ENCODE measurements at regions not wholly inside any gene's neighbourhood (a gene's known extent, or its start where the extent isn't known, plus 50 kb on each side); places are given as distances from the start of the nearest gene placed in this dataset.
"Not testable (repeated sequence)": the region's sequence is repeated elsewhere in the genome, so short reads cannot be mapped to it uniquely, and the experiment has no call there.

DNA sequence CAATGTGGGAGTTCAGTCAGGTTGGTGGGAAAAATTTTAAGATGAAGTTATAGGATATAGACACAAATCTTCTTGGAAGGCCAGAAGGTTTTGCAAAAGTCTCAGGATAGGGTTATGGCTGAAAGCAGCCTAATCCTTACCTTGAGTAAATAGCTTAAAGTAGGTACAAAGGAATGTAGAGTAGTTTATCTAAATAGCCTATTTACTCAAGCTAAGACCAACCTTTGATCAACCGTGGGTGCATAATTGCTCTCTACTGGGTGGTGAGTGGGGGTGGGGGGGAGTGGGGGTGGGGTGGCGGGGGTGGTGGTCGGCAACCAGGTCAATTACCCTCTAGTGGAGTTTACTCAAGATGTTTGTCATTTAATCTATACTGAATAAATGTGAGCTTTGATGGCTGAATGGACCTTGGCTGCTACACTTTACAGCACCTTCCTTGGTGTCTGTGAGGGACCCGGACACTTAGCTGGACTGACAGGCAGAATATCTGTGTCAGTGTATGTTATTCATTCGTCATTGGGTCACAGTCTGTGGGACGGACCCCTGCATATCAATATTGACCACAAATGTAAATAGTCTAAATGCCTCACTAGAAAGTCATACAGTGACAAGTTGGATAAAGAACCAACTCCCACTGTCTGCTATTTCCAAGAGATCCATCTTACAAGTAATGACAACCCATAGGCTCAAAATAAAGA, 545.7 kb upstream of the PABPC4L start:
- Histone ChIP-seq H3K36me3 (ENCODE audit: insufficient read depth, low read length) (no peaks in the 10 kb centered on the region), H3K9ac (ENCODE audit: low read depth, low read length) (no peak overlapping the region), H3K9me3 (ENCODE audit: control insufficient read depth, insufficient read depth, low read length) (no peaks in the 10 kb centered on the region), H3K4me1 (ENCODE audit: insufficient read depth, low read length) (no peaks in the 10 kb centered on the region)

DNA sequence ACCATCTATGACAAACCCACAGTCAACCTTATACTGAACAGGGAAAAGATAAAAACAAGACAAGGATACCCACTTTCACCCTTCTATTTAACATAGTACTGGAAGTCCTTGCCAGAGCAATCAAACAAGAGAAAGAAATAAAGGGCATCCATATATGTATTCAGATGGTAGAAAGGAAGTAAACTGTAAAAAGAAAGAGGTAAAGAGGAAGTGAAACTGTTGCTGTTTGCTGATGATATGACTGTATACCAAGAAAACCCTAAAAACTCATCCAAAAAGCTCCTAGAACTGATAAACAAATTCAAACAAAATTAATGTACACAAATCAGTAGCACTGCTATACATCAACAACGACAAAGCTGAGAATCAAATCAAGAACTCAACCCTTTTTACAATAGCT, 538.7 kb upstream of the PABPC4L start:
- no peaks in the 10 kb centered on the region for H3K36me3 ChIP-seq (ENCODE audit: insufficient read depth, low read length)
- H3K4me1 ChIP-seq (ENCODE audit: insufficient read depth, low read length), result no peaks in the 10 kb centered on the region
- no peaks in the 10 kb centered on the region for H3K9me3 ChIP-seq (ENCODE audit: control insufficient read depth, insufficient read depth, low read length)
- H3K9ac ChIP-seq (ENCODE audit: low read depth, low read length), result no peak overlapping the region

DNA sequence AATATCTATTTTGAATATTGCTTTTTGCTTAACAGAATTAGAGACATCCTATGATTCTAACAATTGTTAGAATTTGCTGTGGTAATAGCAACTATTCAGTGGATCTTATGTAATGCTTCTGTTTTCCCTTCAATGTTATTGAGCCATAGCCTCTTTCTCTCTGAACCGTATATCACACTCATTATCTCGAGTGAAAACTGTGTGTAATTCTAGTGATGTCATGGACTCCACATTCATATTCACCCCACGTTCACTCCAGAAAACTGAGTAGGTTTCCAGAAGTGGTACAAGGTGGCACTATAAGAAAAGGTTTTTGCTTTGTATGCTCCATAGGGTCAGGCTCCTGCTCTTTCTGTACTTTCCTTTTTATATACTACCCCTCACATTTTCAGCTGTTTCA, 534.3 kb upstream of the PABPC4L start:
- H3K4me1 ChIP-seq (ENCODE audit: insufficient read depth, low read length), result no peaks in the 10 kb centered on the region
- peaks cover 2% of the 10 kb centered on the region; the same call in 1 of the 2 replicates for H3K9me3 ChIP-seq (ENCODE audit: control insufficient read depth, insufficient read depth, low read length)
- no peaks in the 10 kb centered on the region for H3K36me3 ChIP-seq (ENCODE audit: insufficient read depth, low read length)
- H3K9ac ChIP-seq (ENCODE audit: low read depth, low read length), result no peak overlapping the region

DNA sequence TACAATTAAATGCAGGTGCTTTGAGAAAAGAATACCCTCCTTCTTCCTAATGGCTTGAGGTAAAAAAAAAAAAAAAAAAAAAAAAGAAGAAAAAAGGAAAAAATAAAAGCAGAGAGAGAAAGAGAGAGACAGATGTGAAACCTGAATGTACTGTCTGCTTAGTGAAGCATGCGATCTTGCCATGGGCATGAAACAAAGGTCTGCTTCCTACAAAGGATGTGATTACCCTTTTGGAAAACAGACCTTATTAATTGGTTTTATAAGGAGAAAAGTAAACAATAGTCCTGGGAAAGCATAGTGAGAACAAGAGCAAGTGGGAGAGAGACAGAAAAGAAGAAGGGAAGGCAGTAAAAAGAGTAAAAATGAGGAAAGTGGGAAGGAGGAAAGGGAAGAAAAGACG, 526.1 kb upstream of the PABPC4L start:
- Histone ChIP-seq H3K9ac (ENCODE audit: low read depth, low read length) (no peak overlapping the region), H3K36me3 (ENCODE audit: insufficient read depth, low read length) (no peaks in the 10 kb centered on the region), H3K9me3 (ENCODE audit: control insufficient read depth, insufficient read depth, low read length) (peaks cover 2% of the 10 kb centered on the region; the same call in 1 of the 2 replicates), H3K4me1 (ENCODE audit: insufficient read depth, low read length) (no peaks in the 10 kb centered on the region)

DNA sequence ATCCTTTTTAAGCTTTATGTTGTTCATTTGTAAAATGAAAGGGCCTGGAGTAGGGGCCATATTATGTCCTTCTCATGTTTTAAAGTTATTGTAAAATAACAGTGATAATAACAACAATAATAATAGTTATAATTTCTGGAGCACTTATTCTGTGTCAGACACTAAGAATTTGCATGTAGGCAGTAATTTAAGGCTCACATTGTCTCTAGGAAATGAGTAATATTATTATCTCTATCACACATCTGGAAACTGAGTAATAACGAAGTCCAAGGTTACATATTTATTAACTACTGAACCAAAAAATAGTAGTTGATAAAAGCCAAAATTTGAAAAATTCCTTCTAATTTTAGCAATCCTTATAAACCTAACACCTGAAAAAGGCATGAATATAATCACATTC, 520.7 kb upstream of the PABPC4L start:
- Histone ChIP-seq H3K9ac (ENCODE audit: low read depth, low read length) (no peak overlapping the region), H3K4me1 (ENCODE audit: insufficient read depth, low read length) (peaks cover 3% of the 10 kb centered on the region; the same call in 1 of the 2 replicates), H3K9me3 (ENCODE audit: control insufficient read depth, insufficient read depth, low read length) (no peaks in the 10 kb centered on the region), H3K36me3 (ENCODE audit: insufficient read depth, low read length) (no peaks in the 10 kb centered on the region)

DNA sequence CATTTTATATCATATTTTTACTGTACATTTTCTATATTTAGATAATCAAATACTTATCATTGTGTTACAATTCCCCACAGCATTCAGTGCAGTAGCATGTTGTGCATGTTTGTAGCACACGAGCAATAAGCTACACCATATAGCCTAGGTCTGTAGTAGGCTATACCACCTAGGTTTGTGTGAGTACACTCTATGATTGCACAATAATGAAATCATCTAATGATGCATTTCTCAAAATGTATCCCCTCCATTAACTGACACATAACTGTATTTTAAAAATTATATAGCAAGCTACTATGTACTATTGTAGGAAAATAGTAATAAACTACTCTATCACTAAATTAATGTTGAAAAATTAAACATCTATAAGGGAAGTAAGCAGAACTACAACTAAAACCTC, 518.4 kb upstream of the PABPC4L start:
- Histone ChIP-seq H3K4me1 (ENCODE audit: insufficient read depth, low read length) (peaks cover 4% of the 10 kb centered on the region; the same call in 1 of the 2 replicates), H3K36me3 (ENCODE audit: insufficient read depth, low read length) (no peaks in the 10 kb centered on the region), H3K9me3 (ENCODE audit: control insufficient read depth, insufficient read depth, low read length) (no peaks in the 10 kb centered on the region), H3K9ac (ENCODE audit: low read depth, low read length) (no peak overlapping the region)

DNA sequence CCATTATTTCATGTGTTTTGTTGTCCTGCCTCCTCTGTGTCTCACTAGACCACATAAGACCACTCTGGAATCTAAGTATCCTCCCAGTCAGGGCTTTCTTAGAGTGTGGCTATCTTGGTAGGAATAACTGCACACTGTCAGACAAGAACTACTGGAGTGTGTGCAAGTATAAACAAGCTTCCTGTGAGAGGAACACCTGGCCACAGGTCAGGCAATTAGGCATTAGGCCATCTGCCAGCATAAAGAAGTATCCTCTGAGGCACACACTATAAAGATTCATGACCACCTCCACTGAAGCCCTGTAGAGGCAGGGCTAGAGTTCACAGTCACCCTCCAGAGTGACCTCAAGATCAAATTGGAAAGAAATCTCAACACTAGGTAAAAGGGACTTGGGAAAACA, 507.0 kb upstream of the PABPC4L start:
- H3K9ac ChIP-seq (ENCODE audit: low read depth, low read length), result no peak overlapping the region
- no peaks in the 10 kb centered on the region for H3K36me3 ChIP-seq (ENCODE audit: insufficient read depth, low read length)
- no peaks in the 10 kb centered on the region; the same call in 1 of the 2 replicates for H3K9me3 ChIP-seq (ENCODE audit: control insufficient read depth, insufficient read depth, low read length)
- H3K4me1 ChIP-seq (ENCODE audit: insufficient read depth, low read length), result no peaks in the 10 kb centered on the region; the same call in 1 of the 2 replicates

DNA sequence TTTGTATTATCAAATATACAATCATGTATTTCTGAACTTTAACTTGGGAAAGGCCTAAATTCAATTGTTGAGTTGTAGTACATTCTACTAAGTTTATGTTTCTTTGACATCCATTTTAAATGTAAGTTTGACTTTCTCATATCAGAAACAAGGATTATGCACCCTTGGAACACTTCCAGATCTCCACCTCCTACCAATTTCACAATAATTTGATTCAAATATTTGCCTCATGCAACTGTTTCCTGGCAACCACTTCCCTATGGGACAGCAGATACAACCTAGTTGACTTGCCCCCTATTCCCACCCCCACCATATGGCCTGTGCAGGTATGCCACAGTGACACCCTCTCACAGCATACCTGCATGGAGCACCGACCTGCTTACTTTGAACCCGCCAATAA, 506.4 kb upstream of the PABPC4L start:
- no peaks in the 10 kb centered on the region; the same call in 1 of the 2 replicates for H3K9me3 ChIP-seq (ENCODE audit: control insufficient read depth, insufficient read depth, low read length)
- no peaks in the 10 kb centered on the region; the same call in 1 of the 2 replicates for H3K4me1 ChIP-seq (ENCODE audit: insufficient read depth, low read length)
- no peak overlapping the region for H3K9ac ChIP-seq (ENCODE audit: low read depth, low read length)

DNA sequence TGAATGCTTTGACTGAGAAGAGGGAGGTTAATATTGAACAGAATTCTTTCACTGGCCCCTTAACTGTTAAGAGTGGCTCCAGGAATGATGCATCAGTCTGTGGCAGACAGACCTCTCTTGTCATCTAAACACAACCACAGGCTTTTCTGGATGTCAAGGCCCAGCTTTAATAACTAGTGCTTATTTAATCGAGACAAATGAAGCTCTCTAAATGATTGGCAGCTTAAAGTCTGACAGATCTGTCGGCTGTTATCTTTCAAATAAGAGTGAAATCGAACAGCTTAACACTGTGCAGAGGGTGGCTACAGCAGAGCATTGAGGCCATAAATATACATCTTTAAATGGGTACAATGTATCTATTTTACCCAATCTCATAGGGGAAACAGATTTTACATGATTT, 500.8 kb upstream of the PABPC4L start:
- H3K9me3 ChIP-seq (ENCODE audit: control insufficient read depth, insufficient read depth, low read length), result peaks cover 16% of the 10 kb centered on the region
- no peak overlapping the region for H3K9ac ChIP-seq (ENCODE audit: low read depth, low read length)
- no peaks in the 10 kb centered on the region for H3K36me3 ChIP-seq (ENCODE audit: insufficient read depth, low read length)
- H3K4me1 ChIP-seq (ENCODE audit: insufficient read depth, low read length), result no peaks in the 10 kb centered on the region

More for the DNA sequence above, 506.4 kb upstream of the PABPC4L start:
- no peaks in the 10 kb centered on the region for H3K36me3 ChIP-seq (ENCODE audit: insufficient read depth, low read length)

DNA sequence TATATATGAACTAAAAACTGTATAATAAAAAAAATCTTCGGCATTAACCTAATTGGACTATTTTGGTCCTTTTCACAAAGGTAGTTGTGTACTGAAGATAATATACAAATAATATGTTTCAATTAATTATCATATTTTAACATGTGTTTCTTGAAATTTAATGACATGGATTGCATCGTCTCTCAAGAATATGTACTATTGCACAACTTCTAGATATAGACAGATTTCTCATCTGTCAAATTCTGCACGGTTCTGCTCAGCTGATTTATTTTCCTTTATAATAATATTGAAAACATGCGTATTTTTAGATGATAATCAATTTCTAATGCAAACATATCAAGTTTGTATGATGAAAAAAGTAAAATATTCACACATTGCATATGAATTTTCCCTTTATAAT, 498.7 kb upstream of the PABPC4L start:
- Histone ChIP-seq H3K9ac (ENCODE audit: low read depth, low read length) (no peak overlapping the region), H3K9me3 (ENCODE audit: control insufficient read depth, insufficient read depth, low read length) (peaks cover 20% of the 10 kb centered on the region), H3K36me3 (ENCODE audit: insufficient read depth, low read length) (no peaks in the 10 kb centered on the region), H3K4me1 (ENCODE audit: insufficient read depth, low read length) (no peaks in the 10 kb centered on the region)

DNA sequence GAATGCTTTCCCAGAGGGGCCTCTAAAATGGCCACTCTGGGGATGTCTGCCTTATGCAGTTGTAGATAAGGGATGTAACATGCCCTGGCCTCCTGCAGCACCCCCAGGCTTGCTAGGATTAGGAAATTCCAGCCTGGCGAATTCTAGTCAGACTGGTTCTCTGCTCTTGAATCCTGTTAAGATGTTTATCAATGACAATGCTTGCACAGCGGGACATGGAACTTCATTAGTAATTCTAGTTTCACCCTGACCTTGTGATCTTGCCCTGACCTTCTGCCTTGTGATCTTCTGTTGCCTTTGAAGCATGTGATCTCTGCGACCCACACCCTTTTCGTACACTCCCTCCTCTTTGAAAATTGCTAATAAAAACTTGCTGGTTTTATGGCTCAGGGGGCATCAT, 497.2 kb upstream of the PABPC4L start:
- peaks cover 20% of the 10 kb centered on the region for H3K9me3 ChIP-seq (ENCODE audit: control insufficient read depth, insufficient read depth, low read length)
- not testable (repeated sequence) for H3K9ac ChIP-seq (ENCODE audit: low read depth, low read length); H3K36me3 ChIP-seq (ENCODE audit: insufficient read depth, low read length); H3K4me1 ChIP-seq (ENCODE audit: insufficient read depth, low read length)

DNA sequence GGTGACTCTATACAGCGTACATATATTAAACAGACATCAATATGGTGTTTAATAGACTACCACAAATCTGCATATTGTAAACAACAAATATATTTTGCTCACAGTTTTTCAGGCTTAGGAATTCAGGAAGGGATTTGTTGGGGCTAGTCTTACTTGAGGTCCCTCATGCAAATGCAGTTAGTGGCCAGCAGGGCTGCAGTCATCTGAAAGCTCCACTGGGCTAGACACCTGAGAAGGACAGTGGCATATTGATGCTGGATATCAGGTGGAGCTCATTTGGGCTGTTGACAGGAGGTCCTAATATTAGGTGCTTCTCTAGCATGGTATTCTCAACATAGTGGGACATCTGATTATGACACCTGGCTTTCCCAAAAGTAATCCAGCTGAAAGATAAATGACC, 493.8 kb upstream of the PABPC4L start:
- Histone ChIP-seq H3K36me3 (ENCODE audit: insufficient read depth, low read length) (no peaks in the 10 kb centered on the region), H3K9ac (ENCODE audit: low read depth, low read length) (no peak overlapping the region), H3K4me1 (ENCODE audit: insufficient read depth, low read length) (peaks cover 8% of the 10 kb centered on the region; the same call in 1 of the 2 replicates), H3K9me3 (ENCODE audit: control insufficient read depth, insufficient read depth, low read length) (peaks cover 20% of the 10 kb centered on the region)

DNA sequence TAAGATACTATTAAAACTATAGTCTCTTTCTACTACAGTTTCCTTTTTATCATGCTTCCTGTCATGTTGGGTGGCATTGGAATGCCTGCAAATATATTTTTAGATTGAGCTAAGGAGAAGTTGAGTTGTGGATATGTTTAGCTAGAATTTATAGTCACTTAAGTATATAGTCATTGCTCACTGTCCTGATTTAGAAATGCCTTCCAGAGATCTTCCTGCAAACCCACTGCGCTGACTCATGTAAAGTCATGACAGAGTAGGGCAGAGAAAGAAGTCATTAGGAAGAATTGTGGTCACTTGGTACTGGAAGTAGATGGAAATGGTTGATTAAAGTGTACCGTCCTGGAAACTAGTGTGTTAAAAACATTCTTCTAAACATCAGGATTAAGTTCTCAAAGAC, 490.3 kb upstream of the PABPC4L start:
- Histone ChIP-seq H3K4me1 (ENCODE audit: insufficient read depth, low read length) (peaks cover 13% of the 10 kb centered on the region), H3K36me3 (ENCODE audit: insufficient read depth, low read length) (no peaks in the 10 kb centered on the region), H3K9me3 (ENCODE audit: control insufficient read depth, insufficient read depth, low read length) (0 out of 2 replicates have a peak, but pooled peaks cover under 1% of the 10 kb centered on the region), H3K9ac (ENCODE audit: low read depth, low read length) (no peak overlapping the region)

DNA sequence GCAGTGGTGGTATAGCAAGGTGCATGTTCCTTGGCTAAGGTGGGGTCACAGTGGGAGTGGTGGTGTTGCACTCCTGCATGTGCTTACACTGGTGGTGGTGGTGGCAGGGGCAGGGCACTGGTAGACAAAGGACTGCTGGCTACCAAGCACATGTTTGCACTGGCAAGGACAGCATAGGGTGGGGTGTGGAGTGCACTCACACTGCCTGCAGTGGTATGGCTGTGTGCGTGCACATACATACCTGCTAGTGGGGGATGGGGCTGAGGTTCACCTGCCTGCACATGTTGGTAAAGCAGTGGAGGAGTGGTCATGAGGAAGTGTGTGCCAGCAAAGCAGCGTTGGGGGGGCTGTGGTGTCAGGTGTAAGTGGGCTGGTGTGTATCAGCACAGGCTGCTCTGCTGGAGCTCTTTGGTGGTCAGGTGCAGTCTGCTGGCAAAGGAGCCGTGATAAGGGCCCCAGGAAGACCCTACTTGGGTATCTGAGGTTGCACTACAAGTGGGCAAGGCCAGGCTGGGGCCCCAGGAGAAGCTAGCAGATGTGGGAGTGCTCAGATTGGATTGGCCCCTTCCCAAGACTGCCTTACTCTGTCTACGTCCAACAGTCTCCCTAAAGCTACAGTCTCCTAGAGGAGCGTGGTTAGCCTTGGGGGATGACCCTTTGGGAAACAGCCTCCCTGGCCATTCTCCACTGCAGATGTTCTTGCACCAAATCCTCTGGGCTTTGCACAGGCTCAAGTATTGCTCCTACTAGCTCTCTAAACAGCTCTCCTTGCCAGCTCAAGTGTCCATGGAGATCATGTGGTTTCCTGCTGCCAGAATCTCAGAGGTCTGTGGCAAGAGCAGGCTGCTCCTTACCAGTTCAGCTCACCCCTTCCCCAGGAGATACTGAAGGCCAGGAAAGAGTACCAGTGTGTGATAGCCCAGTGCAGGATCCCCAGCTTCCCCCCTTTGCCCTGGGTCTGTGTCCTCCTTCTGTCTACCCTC, 486.3 kb upstream of the PABPC4L start:
- H3K4me1 ChIP-seq (ENCODE audit: insufficient read depth, low read length), result peaks cover 9% of the 10 kb centered on the region
- H3K36me3 ChIP-seq (ENCODE audit: insufficient read depth, low read length), result no peaks in the 10 kb centered on the region
- no peak overlapping the region for H3K9ac ChIP-seq (ENCODE audit: low read depth, low read length)
- H3K9me3 ChIP-seq (ENCODE audit: control insufficient read depth, insufficient read depth, low read length), result no peaks in the 10 kb centered on the region; the same call in none of the 2 replicates
